ENCODE measurements at regions not wholly inside any gene's neighbourhood (a gene's known extent, or its start where the extent isn't known, plus 50 kb on each side); places are given as distances from the start of the nearest gene placed in this dataset.

GRCh38 chr6:105746509-105746908 lies 339.6 kb upstream of the PRDM1 start (continued):
- no peak for TF ChIP-seq ZNF462 (CRISPR knock-in tag; IDR thresholded peaks at IDR 0.05)

- H3K79me2 ChIP-seq (replicated peaks; ENCODE audit: insufficient read depth), result no peaks in the 10 kb centered on the region
- H3K27me3 ChIP-seq (ENCODE audit: insufficient read depth), result no peaks in the 10 kb centered on the region
- no peak overlapping the region; the same call in 1 of the 2 replicates for H3K27ac ChIP-seq (ENCODE audit: low read depth)
- no peak overlapping the region for H3K27ac Mint-ChIP-seq
- no peak overlapping the region for H3K4me3 Mint-ChIP-seq
- no peaks in the 10 kb centered on the region for H3K27me3 Mint-ChIP-seq (ENCODE audit: insufficient read depth, low read depth, poor library complexity)
- H3K4me1 Mint-ChIP-seq, result peaks cover 22% of the 10 kb centered on the region
- TF ChIP-seq ZNF114 (CRISPR knock-in tag; IDR thresholded peaks at IDR 0.05) (no peak), CTCF (conservative IDR thresholded peaks at IDR 0.05; ENCODE audit: low read depth in 2 of 2) (no peak), STAT1 (IDR thresholded peaks at IDR 0.05; ENCODE audit: unreplicated experiment) (no peak), EZH2 (IDR thresholded peaks at IDR 0.05; ENCODE audit: low read depth, unreplicated experiment) (no peak)
- H3K36me3 Mint-ChIP-seq (ENCODE audit: low read depth), result no peaks in the 10 kb centered on the region
- no peak overlapping the region for H3K4me3 ChIP-seq
- no peak overlapping the region for H3K4me2 ChIP-seq
- H3K4me1 ChIP-seq (ENCODE audit: insufficient read depth), result peaks cover 22% of the 10 kb centered on the region
- no peaks in the 10 kb centered on the region for H4K20me1 ChIP-seq (replicated peaks; ENCODE audit: insufficient read depth)
- 0 out of 2 replicates have a peak overlapping the region, but pooled peaks have one; percentile 13 for H2AFZ ChIP-seq
- H3K9me2 ChIP-seq (ENCODE audit: insufficient read depth), result no peaks in the 10 kb centered on the region; the same call in 1 of the 2 replicates
- no peaks in the 10 kb centered on the region for H3K36me3 ChIP-seq (ENCODE audit: insufficient read depth)
- H3F3A ChIP-seq (replicated peaks; ENCODE audit: low read depth), result no peaks in the 10 kb centered on the region
- H3K9me3 Mint-ChIP-seq, result no peaks in the 10 kb centered on the region; the same call in 2 of the 3 replicates
- no peak for ATAC-seq
- DNase-seq (ENCODE audit: low spot score), result no peak
Measured at GRCh38 chr6:105746130-105746505, 340.0 kb upstream of the PRDM1 start.
